HCT116 (cell line): ENCODE measurements at regions not wholly inside any gene's neighbourhood (a gene's known extent, or its start where the extent isn't known, plus 50 kb on each side); places are given as distances from the start of the nearest gene placed in this dataset.

Experiments
- EZH2 ChIP-seq: fragments of 200-600 bp; sonication (generic); IDR thresholded peaks from 2 replicates; pipeline ENCODE4 v1.6.1; 2017; ENCODE audit warnings: antibody characterized with exemption, mixed run types
- POLR2A ChIP-seq: IDR thresholded peaks from 2 replicates; pipeline ENCODE4 v1.7.0; 2011; ENCODE audit warnings: borderline replicate concordance; ENCODE audit not compliant: insufficient read depth, insufficient read length; ENCODE audit errors: extremely low read depth
- POLR2AphosphoS5 ChIP-seq: IDR thresholded peaks from 2 replicates; pipeline ENCODE4 v1.6.1; 2011; ENCODE audit warnings: mild to moderate bottlenecking, low read depth, low read length, moderate library complexity
- SIN3A ChIP-seq: IDR thresholded peaks from 2 replicates; pipeline ENCODE4 v1.6.1; 2012; ENCODE audit warnings: low read depth
- SRF ChIP-seq: IDR thresholded peaks from 2 replicates; pipeline ENCODE4 v1.6.1; 2012; ENCODE audit warnings: low read depth
- ZNF274 ChIP-seq: fragments of 200-500 bp; sonication (Bioruptor generic); IDR thresholded peaks from 2 replicates; pipeline ENCODE4 v1.6.1; 2014; ENCODE audit warnings: mild to moderate bottlenecking, low read depth, low read length, inconsistent platforms
- TF ChIP-seq, protein P1 (sequence below), 3 experiments: fragments of 200-600 bp in 1 of 3; sonication (generic) in 1 of 3; IDR thresholded peaks in 2 of 3; conservative IDR thresholded peaks in 1 of 3; 2 replicates each; pipeline ENCODE4 v1.5.1; 2012 to 2017; ENCODE audit warnings: low read depth in 2 of 3, low read length in 2 of 3, antibody characterized with exemption in 1 of 3, borderline replicate concordance in 1 of 3, control low read depth in 1 of 3, mild to moderate bottlenecking in 1 of 3, mixed read lengths in 1 of 3, mixed run types in 1 of 3, moderate library complexity in 1 of 3; ENCODE audit not compliant: insufficient read depth in 1 of 3

- no peak for TF ChIP-seq SIN3A
- peak; percentile 70 for TF ChIP-seq POLR2A
- TF ChIP-seq POLR2AphosphoS5: no peak
- TF ChIP-seq, protein P1, sequence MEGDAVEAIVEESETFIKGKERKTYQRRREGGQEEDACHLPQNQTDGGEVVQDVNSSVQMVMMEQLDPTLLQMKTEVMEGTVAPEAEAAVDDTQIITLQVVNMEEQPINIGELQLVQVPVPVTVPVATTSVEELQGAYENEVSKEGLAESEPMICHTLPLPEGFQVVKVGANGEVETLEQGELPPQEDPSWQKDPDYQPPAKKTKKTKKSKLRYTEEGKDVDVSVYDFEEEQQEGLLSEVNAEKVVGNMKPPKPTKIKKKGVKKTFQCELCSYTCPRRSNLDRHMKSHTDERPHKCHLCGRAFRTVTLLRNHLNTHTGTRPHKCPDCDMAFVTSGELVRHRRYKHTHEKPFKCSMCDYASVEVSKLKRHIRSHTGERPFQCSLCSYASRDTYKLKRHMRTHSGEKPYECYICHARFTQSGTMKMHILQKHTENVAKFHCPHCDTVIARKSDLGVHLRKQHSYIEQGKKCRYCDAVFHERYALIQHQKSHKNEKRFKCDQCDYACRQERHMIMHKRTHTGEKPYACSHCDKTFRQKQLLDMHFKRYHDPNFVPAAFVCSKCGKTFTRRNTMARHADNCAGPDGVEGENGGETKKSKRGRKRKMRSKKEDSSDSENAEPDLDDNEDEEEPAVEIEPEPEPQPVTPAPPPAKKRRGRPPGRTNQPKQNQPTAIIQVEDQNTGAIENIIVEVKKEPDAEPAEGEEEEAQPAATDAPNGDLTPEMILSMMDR (IDR thresholded peaks at IDR 0.05 in 2 of 3, conservative IDR thresholded peaks at IDR 0.05 in 1 of 3; ENCODE audit: borderline replicate concordance in 1 of 3, insufficient read depth in 1 of 3, low read depth in 2 of 3, low read length in 2 of 3): no peak
- TF ChIP-seq SRF: no peak
- no peak for TF ChIP-seq ZNF274
- TF ChIP-seq EZH2: no peak
Observed at GRCh38 chr12:88753707-88754106, 173.4 kb upstream of the KITLG start.
